ENCODE measurements at regions not wholly inside any gene's neighbourhood (a gene's known extent, or its start where the extent isn't known, plus 50 kb on each side); places are given as distances from the start of the nearest gene placed in this dataset.

DNA sequence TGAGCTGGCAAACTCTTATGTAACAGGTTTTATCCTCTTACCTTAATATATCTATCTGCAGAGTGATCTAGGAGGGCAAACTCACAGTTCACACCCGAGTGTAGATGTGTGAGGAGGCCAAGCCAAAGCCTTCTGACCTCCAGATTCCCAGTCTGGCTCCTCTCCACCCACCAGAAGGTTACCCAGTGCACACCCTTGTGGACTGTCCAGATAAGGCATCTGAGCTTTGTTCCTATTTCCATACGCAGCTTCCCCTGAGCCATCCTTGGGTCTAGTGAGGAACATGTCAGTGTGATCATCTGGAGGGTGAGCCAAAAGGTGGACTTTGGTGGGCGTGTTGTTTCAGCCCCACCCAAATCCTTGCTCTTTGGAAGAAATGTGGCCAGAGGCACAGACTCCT, 203.0 kb upstream of the MEOX2 start:
- Mint-ChIP-seq H3K36me3 (no peaks in the 10 kb centered on the region), H3K27me3 (no peaks in the 10 kb centered on the region), H3K27ac (no peak overlapping the region), H3K9me3 (peaks cover 0 to 13% (median 6%) of the 10 kb centered on the region in 7 donors), H3K4me3 (no peak overlapping the region), H3K4me1 (no peaks in the 10 kb centered on the region)
- ATAC-seq (ENCODE audit: low read depth in 2 of 2) (no peak), DNase-seq (no peak)
- H3K4me3 ChIP-seq (ENCODE audit: low read depth, low read length), result no peak overlapping the region
- H3K36me3 ChIP-seq (ENCODE audit: control insufficient read depth, insufficient read depth, low read length), result no peaks in the 10 kb centered on the region
- no peak overlapping the region for H3K27ac ChIP-seq (ENCODE audit: insufficient read depth, low read length, poor library complexity, severe bottlenecking)
- H3K9me3 ChIP-seq (ENCODE audit: control insufficient read depth in 2 of 2, low read length in 2 of 2), result peaks cover 3 to 8% of the 10 kb centered on the region in 2 experiments
- H3K27me3 ChIP-seq (ENCODE audit: control insufficient read depth, insufficient read depth, low read length), result no peaks in the 10 kb centered on the region
- H3K4me1 ChIP-seq (ENCODE audit: control insufficient read depth, insufficient read depth, low read length, poor library complexity, severe bottlenecking), result no peaks in the 10 kb centered on the region

DNA sequence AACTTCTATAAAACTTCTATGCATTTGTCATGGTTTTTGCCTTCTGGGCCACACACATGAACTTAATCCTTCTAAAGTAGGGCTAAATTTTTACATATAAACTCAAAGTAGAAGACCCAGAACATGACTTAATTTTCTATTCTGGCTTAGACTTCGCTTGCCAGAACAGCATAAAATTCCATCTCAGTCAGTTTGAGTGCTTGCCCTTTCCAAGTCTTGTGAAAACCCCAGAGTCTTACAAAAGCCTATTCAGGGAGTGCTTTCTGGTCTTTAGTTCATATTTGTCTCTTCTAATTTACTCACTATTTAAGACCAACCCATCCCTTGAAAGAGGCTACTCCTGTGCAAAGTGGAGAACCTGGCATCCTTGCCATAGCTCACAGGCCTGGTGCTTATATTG, 201.6 kb upstream of the MEOX2 start:
- H3K27ac Mint-ChIP-seq, result no peak overlapping the region
- Histone ChIP-seq H3K27me3 (ENCODE audit: control insufficient read depth, insufficient read depth, low read length) (no peaks in the 10 kb centered on the region), H3K36me3 (ENCODE audit: control insufficient read depth, insufficient read depth, low read length) (no peaks in the 10 kb centered on the region), H3K9me3 (ENCODE audit: control insufficient read depth in 2 of 2, low read length in 2 of 2) (peaks cover 3 to 4% of the 10 kb centered on the region in 2 experiments), H3K27ac (ENCODE audit: insufficient read depth, low read length, poor library complexity, severe bottlenecking) (no peak overlapping the region), H3K4me1 (ENCODE audit: control insufficient read depth, insufficient read depth, low read length, poor library complexity, severe bottlenecking) (no peaks in the 10 kb centered on the region), H3K4me3 (ENCODE audit: low read depth, low read length) (no peak overlapping the region)
- H3K27me3 Mint-ChIP-seq, result no peaks in the 10 kb centered on the region
- ATAC-seq (ENCODE audit: low read depth in 2 of 2), result no peak
- H3K4me1 Mint-ChIP-seq, result no peaks in the 10 kb centered on the region
- no peaks in the 10 kb centered on the region for H3K36me3 Mint-ChIP-seq
- no peak for DNase-seq
- H3K9me3 Mint-ChIP-seq, result peaks cover 0 to 14% (median 5%) of the 10 kb centered on the region in 7 donors
- H3K4me3 Mint-ChIP-seq, result no peak overlapping the region

DNA sequence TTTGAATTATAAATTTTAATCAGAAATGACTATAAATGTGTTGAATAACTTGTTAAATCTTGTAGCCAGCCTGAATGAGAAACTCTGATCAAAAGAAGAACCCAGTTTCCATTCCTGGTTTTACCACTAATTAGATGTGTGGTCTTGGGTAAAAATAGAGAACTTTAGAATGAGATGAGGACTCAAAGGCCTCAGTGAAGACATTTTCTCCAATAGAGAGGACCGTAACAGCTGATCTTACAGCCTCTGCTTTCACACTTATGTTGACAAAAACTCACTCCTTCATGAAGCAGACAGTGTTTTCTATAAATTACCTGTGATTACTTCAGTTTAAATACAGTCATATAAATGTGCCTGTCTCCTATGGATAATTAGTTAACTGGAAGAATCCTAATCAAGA, 200.1 kb upstream of the MEOX2 start:
- H3K4me3 ChIP-seq (ENCODE audit: low read depth, low read length), result no peak overlapping the region
- H3K27ac ChIP-seq (ENCODE audit: insufficient read depth, low read length, poor library complexity, severe bottlenecking), result no peak overlapping the region
- Mint-ChIP-seq H3K36me3 (no peaks in the 10 kb centered on the region), H3K4me1 (no peaks in the 10 kb centered on the region), H3K27me3 (no peaks in the 10 kb centered on the region), H3K27ac (no peak overlapping the region), H3K9me3 (peaks cover 0 to 17% (median 8%) of the 10 kb centered on the region in 7 donors), H3K4me3 (no peak overlapping the region)
- no peaks in the 10 kb centered on the region for H3K4me1 ChIP-seq (ENCODE audit: control insufficient read depth, insufficient read depth, low read length, poor library complexity, severe bottlenecking)
- no peaks in the 10 kb centered on the region for H3K27me3 ChIP-seq (ENCODE audit: control insufficient read depth, insufficient read depth, low read length)
- H3K9me3 ChIP-seq (ENCODE audit: control insufficient read depth in 2 of 2, low read length in 2 of 2), result peaks cover 2 to 3% of the 10 kb centered on the region in 2 experiments
- ATAC-seq (ENCODE audit: low read depth in 2 of 2), result no peak
- H3K36me3 ChIP-seq (ENCODE audit: control insufficient read depth, insufficient read depth, low read length), result no peaks in the 10 kb centered on the region
- DNase-seq, result no peak

DNA sequence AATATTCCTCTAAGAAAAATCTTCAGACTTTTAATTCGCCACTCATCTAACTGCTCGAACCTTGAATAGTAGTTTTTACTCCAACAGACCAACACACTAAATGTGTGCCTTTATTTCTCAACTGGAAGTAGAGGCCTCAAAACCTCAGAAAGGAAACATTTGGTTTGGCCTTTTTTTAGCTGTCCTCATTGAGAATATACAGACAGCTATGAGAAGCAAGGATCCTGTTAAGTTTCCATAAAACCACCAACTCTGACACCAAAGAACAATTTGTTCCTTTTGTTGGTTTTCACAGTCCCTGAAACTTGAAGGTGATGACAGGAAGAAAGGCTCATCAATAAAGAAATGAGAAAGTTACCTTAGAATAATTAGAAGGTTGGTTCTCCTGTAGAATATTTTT, 199.2 kb upstream of the MEOX2 start:
- DNase-seq (no peak), ATAC-seq (ENCODE audit: low read depth in 2 of 2) (no peak)
- peaks cover 0 to 18% (median 8%) of the 10 kb centered on the region in 7 donors for H3K9me3 Mint-ChIP-seq
- Histone ChIP-seq H3K36me3 (ENCODE audit: control insufficient read depth, insufficient read depth, low read length) (no peaks in the 10 kb centered on the region), H3K27me3 (ENCODE audit: control insufficient read depth, insufficient read depth, low read length) (no peaks in the 10 kb centered on the region), H3K9me3 (ENCODE audit: control insufficient read depth in 2 of 2, low read length in 2 of 2) (peaks cover 0 to 1% of the 10 kb centered on the region in 2 experiments), H3K4me1 (ENCODE audit: control insufficient read depth, insufficient read depth, low read length, poor library complexity, severe bottlenecking) (no peaks in the 10 kb centered on the region), H3K27ac (ENCODE audit: insufficient read depth, low read length, poor library complexity, severe bottlenecking) (no peak overlapping the region), H3K4me3 (ENCODE audit: low read depth, low read length) (no peak overlapping the region)
- H3K36me3 Mint-ChIP-seq, result no peaks in the 10 kb centered on the region
- no peaks in the 10 kb centered on the region for H3K27me3 Mint-ChIP-seq
- H3K4me1 Mint-ChIP-seq, result no peaks in the 10 kb centered on the region
- H3K4me3 Mint-ChIP-seq, result no peak overlapping the region
- no peak overlapping the region for H3K27ac Mint-ChIP-seq

DNA sequence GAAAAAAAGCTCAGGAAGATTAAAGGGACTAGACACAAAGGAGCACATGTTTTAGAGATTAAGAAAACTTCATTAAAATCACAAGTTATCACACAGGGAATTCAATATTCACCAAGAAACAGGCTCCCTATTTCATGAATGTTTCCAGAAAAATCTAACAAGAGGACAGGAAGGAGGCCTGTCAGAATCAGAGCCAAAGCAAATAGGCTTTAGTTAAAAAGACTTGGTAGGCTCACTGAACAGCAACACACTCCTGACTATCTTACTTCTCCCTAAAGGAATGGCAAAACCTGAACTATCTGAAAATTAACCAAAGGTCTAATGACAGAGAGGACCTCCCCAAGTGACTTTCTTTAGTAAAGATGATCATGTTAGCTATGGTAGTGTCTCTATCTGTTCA, 188.3 kb upstream of the MEOX2 start:
- Mint-ChIP-seq H3K36me3 (no peaks in the 10 kb centered on the region), H3K4me1 (no peaks in the 10 kb centered on the region), H3K4me3 (no peak overlapping the region), H3K27me3 (no peaks in the 10 kb centered on the region), H3K9me3 (peaks cover 0 to 16% (median 2%) of the 10 kb centered on the region in 7 donors), H3K27ac (no peak overlapping the region)
- Histone ChIP-seq H3K4me1 (ENCODE audit: control insufficient read depth, insufficient read depth, low read length, poor library complexity, severe bottlenecking) (no peaks in the 10 kb centered on the region), H3K36me3 (ENCODE audit: control insufficient read depth, insufficient read depth, low read length) (no peaks in the 10 kb centered on the region), H3K27me3 (ENCODE audit: control insufficient read depth, insufficient read depth, low read length) (no peaks in the 10 kb centered on the region), H3K9me3 (ENCODE audit: control insufficient read depth in 2 of 2, low read length in 2 of 2) (peaks cover 0 to 5% of the 10 kb centered on the region in 2 experiments), H3K4me3 (ENCODE audit: low read depth, low read length) (no peak overlapping the region), H3K27ac (ENCODE audit: insufficient read depth, low read length, poor library complexity, severe bottlenecking) (no peak overlapping the region)
- DNase-seq (no peak), ATAC-seq (ENCODE audit: low read depth in 2 of 2) (no peak)

DNA sequence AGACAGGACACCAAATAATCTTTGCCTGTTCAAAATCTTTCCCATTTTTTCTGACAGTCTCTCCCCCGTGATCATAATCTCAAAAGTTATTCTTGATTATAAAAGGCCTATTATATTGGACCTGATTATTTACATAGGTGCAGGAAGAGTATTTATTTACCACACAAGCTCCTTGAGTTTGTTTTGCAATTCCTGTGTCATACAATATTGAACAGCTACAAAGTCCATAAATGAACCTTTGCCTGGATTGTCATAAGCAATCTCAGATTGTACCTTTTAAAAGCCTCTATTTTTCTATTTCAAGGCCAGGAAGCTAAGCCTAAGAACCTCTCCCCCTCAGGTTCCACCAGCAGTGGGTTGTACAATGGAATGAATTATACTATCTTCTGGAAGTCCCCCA, 183.9 kb upstream of the MEOX2 start:
- H3K4me1 Mint-ChIP-seq, result no peaks in the 10 kb centered on the region
- ATAC-seq (ENCODE audit: low read depth in 2 of 2), result no peak
- no peaks in the 10 kb centered on the region for H3K36me3 ChIP-seq (ENCODE audit: control insufficient read depth, insufficient read depth, low read length)
- H3K4me1 ChIP-seq (ENCODE audit: control insufficient read depth, insufficient read depth, low read length, poor library complexity, severe bottlenecking), result no peaks in the 10 kb centered on the region
- H3K27ac Mint-ChIP-seq, result no peak overlapping the region
- no peaks in the 10 kb centered on the region for H3K27me3 ChIP-seq (ENCODE audit: control insufficient read depth, insufficient read depth, low read length)
- DNase-seq, result no peak
- H3K9me3 ChIP-seq (ENCODE audit: control insufficient read depth in 2 of 2, low read length in 2 of 2), result no peaks in the 10 kb centered on the region
- no peaks in the 10 kb centered on the region for H3K27me3 Mint-ChIP-seq
- peaks cover 1 to 16% (median 5%) of the 10 kb centered on the region in 7 donors for H3K9me3 Mint-ChIP-seq
- H3K4me3 ChIP-seq (ENCODE audit: low read depth, low read length), result no peak overlapping the region
- H3K27ac ChIP-seq (ENCODE audit: insufficient read depth, low read length, poor library complexity, severe bottlenecking), result no peak overlapping the region
- no peak overlapping the region for H3K4me3 Mint-ChIP-seq
- H3K36me3 Mint-ChIP-seq, result no peaks in the 10 kb centered on the region

DNA sequence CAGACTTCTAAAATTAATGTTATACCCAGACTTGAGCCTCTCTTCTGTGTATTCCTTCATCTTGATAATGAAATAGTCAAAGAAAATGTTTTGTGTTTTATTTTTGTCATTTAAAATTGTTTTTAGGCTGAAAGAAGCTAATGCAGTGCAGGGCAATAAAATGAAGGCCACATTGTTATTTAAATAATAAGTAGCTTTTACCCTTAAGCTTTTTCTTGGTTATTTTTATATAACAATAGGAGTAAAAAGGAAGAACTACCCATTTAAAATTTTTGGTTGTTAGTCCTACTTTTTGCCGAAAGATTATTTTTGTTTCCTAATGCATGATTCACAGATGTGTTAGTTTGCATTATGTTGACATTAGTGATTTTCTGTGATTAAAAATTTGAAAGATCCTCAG, 181.0 kb upstream of the MEOX2 start:
- H3K27ac ChIP-seq (ENCODE audit: insufficient read depth, low read length, poor library complexity, severe bottlenecking), result no peak overlapping the region
- Mint-ChIP-seq H3K4me1 (no peaks in the 10 kb centered on the region), H3K36me3 (no peaks in the 10 kb centered on the region), H3K4me3 (no peak overlapping the region), H3K27me3 (no peaks in the 10 kb centered on the region), H3K27ac (no peak overlapping the region), H3K9me3 (peaks cover 1 to 16% (median 9%) of the 10 kb centered on the region in 7 donors)
- H3K27me3 ChIP-seq (ENCODE audit: control insufficient read depth, insufficient read depth, low read length), result no peaks in the 10 kb centered on the region
- DNase-seq (no peak), ATAC-seq (ENCODE audit: low read depth in 2 of 2) (no peak)
- no peak overlapping the region for H3K4me3 ChIP-seq (ENCODE audit: low read depth, low read length)
- H3K9me3 ChIP-seq (ENCODE audit: control insufficient read depth in 2 of 2, low read length in 2 of 2), result no peaks in the 10 kb centered on the region
- no peaks in the 10 kb centered on the region for H3K36me3 ChIP-seq (ENCODE audit: control insufficient read depth, insufficient read depth, low read length)
- no peaks in the 10 kb centered on the region for H3K4me1 ChIP-seq (ENCODE audit: control insufficient read depth, insufficient read depth, low read length, poor library complexity, severe bottlenecking)

DNA sequence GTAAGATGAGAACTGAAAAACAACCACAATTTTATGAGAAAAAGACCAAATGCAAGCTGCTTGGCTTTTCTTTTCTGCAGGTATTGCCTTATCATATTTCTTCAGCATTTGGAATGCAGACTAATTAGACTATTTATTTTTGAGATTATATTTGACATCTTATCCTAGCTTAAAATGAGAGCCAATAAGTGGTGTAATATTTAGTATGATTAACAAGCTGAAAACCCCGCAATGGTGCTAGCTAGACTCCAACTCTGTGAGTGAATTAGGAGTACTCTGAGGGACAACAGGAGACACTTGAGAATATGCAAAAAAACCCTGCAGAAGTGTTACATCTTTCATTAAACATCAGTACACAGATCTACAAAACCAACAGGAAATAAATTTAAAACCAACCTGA, 180.3 kb upstream of the MEOX2 start:
- Mint-ChIP-seq H3K9me3 (peaks cover 2 to 18% (median 10%) of the 10 kb centered on the region in 7 donors), H3K36me3 (no peaks in the 10 kb centered on the region), H3K4me1 (no peaks in the 10 kb centered on the region), H3K4me3 (no peak overlapping the region), H3K27ac (no peak overlapping the region), H3K27me3 (no peaks in the 10 kb centered on the region)
- H3K4me1 ChIP-seq (ENCODE audit: control insufficient read depth, insufficient read depth, low read length, poor library complexity, severe bottlenecking), result no peaks in the 10 kb centered on the region
- no peaks in the 10 kb centered on the region for H3K9me3 ChIP-seq (ENCODE audit: control insufficient read depth in 2 of 2, low read length in 2 of 2)
- no peak for ATAC-seq (ENCODE audit: low read depth in 2 of 2)
- no peaks in the 10 kb centered on the region for H3K27me3 ChIP-seq (ENCODE audit: control insufficient read depth, insufficient read depth, low read length)
- no peak for DNase-seq
- no peak overlapping the region for H3K4me3 ChIP-seq (ENCODE audit: low read depth, low read length)
- H3K36me3 ChIP-seq (ENCODE audit: control insufficient read depth, insufficient read depth, low read length), result no peaks in the 10 kb centered on the region
- H3K27ac ChIP-seq (ENCODE audit: insufficient read depth, low read length, poor library complexity, severe bottlenecking), result no peak overlapping the region
